A549 (cell line): ENCODE measurements at regions not wholly inside any gene's neighbourhood (a gene's known extent, or its start where the extent isn't known, plus 50 kb on each side); places are given as distances from the start of the nearest gene placed in this dataset.

ENCODE experiments used
- ATAC-seq, 2 experiments: fragments of 200-7000 bp in 1 of 2; fragments of >200 bp in 1 of 2; cut with Nextera tagmentation in 1 of 2; cut with Tn5 transposase in 1 of 2; 3 replicates each; pipeline versions ENCODE4 v1.8.0 to v1.9.1; 2018 to 2020; ENCODE audit warnings: mild to moderate bottlenecking in 1 of 2, moderate library complexity in 1 of 2
- CTCF ChIA-PET: fragments of 300-600 bp; sonication (Branson Sonifier 250); formaldehyde crosslinking; extraction: SDS; loops from one replicate; lab custom pipeline; 2021; ENCODE audit warnings: antibody characterized with exemption, inconsistent platforms; lab: Yijun Ruan, JAX
- POLR2A ChIA-PET: fragments of 350-600 bp; formaldehyde crosslinking; extraction: SDS; loops from one replicate; lab custom pipeline; 2021; ENCODE audit warnings: antibody characterized with exemption, inconsistent platforms; lab: Yijun Ruan, JAX
- DNase-seq, 2 experiments: peaks; one replicate each; pipeline versions ENCODE4 v3.0.0 to v3.0.0-alpha.2; 2011 to 2016; ENCODE audit warnings: low read depth in 1 of 2, low spot score in 1 of 2
- FAIRE-seq: peaks from 2 replicates; lab custom pipeline; 2011; peaks lifted over from hg19 to GRCh38; lab: Jason Lieb, UNC
- H3K27ac ChIP-seq, 2 experiments: fragments of >200 bp; sonication (Bioruptor Twin); formaldehyde crosslinking; 3 replicates each; pipeline ENCODE4 v1.5.1; 2016 to 2017
- H3K4me1 ChIP-seq: fragments of >200 bp; sonication (Bioruptor Twin); formaldehyde crosslinking; 3 replicates; pipeline ENCODE4 v1.6.1; 2016
- H3K4me2 ChIP-seq: fragments of >200 bp; sonication (Bioruptor Twin); formaldehyde crosslinking; 3 replicates; pipeline ENCODE4 v1.6.1; 2016
- H3K4me3 ChIP-seq: fragments of >200 bp; sonication (Bioruptor Twin); formaldehyde crosslinking; 3 replicates; pipeline ENCODE4 v1.5.1; 2016
- H3K9me3 ChIP-seq: fragments of >200 bp; sonication (Bioruptor Twin); formaldehyde crosslinking; 3 replicates; pipeline ENCODE4 v1.6.1; 2016
- CBX2 ChIP-seq: fragments of 200-600 bp; sonication (generic); IDR thresholded peaks from 2 replicates; pipeline ENCODE4 v1.6.1; 2016; ENCODE audit warnings: low read depth, mild to moderate bottlenecking, borderline replicate concordance
- CEBPB ChIP-seq, 2 experiments: fragments of >200 bp in 1 of 2; sonication (Bioruptor Twin) in 1 of 2; formaldehyde crosslinking in 1 of 2; IDR thresholded peaks; 2 replicates each; pipeline ENCODE4 v1.6.1; 2012 to 2016
- CHD2 ChIP-seq: fragments of 150-350 bp; IDR thresholded peaks from 2 replicates; pipeline ENCODE4 v1.6.1; 2014; ENCODE audit warnings: low read length; ENCODE audit not compliant: partially characterized antibody
- EHMT2 ChIP-seq: fragments of 200-600 bp; sonication (generic); IDR thresholded peaks from 2 replicates; pipeline ENCODE4 v1.6.1; 2016; ENCODE audit warnings: antibody characterized with exemption, low read depth, mild to moderate bottlenecking, moderate library complexity
- ESRRA ChIP-seq: fragments of 150-350 bp; IDR thresholded peaks from 2 replicates; pipeline ENCODE4 v1.6.1; 2014; ENCODE audit warnings: mild to moderate bottlenecking, low read length, borderline replicate concordance
- FOSL2 ChIP-seq, 2 experiments: fragments of 450-650 bp in 1 of 2; fragments of >200 bp in 1 of 2; sonication (Bioruptor Twin) in 1 of 2; formaldehyde crosslinking; IDR thresholded peaks; 2 replicates each; pipeline versions ENCODE4 v1.5.0 to v1.6.1; 2016 to 2020; ENCODE audit warnings: mild to moderate bottlenecking in 1 of 2, moderate library complexity in 1 of 2
- HDAC2 ChIP-seq: fragments of 200-600 bp; sonication (generic); IDR thresholded peaks from 2 replicates; pipeline ENCODE4 v1.6.1; 2016
- HEYL ChIP-seq: fragments of 250-450 bp; sonication (Bioruptor Pico); IDR thresholded peaks from 2 replicates; pipeline ENCODE4 v1.8.0; 2021; ENCODE audit warnings: mild to moderate bottlenecking, moderate library complexity
- HOXB13 ChIP-seq: fragments of 250-450 bp; sonication (Bioruptor Pico); IDR thresholded peaks from 2 replicates; pipeline ENCODE4 v1.5.0; 2020; ENCODE audit warnings: low read depth, mild to moderate bottlenecking, moderate library complexity
- JUN ChIP-seq, 2 experiments: fragments of >200 bp; sonication (Bioruptor Twin); formaldehyde crosslinking; IDR thresholded peaks; 2 replicates in 1 of 2; 3 replicates in 1 of 2; pipeline ENCODE4 v1.6.1; 2016 to 2017
- KDM5A ChIP-seq: fragments of 200-600 bp; sonication (generic); IDR thresholded peaks from 2 replicates; pipeline ENCODE4 v1.6.1; 2016; ENCODE audit warnings: antibody characterized with exemption, mild to moderate bottlenecking
- MAFK ChIP-seq: fragments of 450-650 bp; IDR thresholded peaks from 2 replicates; pipeline ENCODE4 v1.6.1; 2014; ENCODE audit not compliant: partially characterized antibody
- MAZ ChIP-seq: fragments of 150-350 bp; IDR thresholded peaks from 2 replicates; pipeline ENCODE4 v1.6.1; 2014; ENCODE audit warnings: antibody characterized with exemption, low read depth, low read length, borderline replicate concordance
- MYC ChIP-seq: IDR thresholded peaks from 2 replicates; pipeline ENCODE4 v1.6.1; 2012; ENCODE audit warnings: mild to moderate bottlenecking, inconsistent platforms, low read length, improper control_type of control experiment, borderline replicate concordance
- NFE2L2 ChIP-seq: fragments of 150-350 bp; conservative IDR thresholded peaks from 2 replicates; pipeline ENCODE4 v1.6.1; 2014; ENCODE audit warnings: low read length
- NR3C1 ChIP-seq: fragments of >200 bp; sonication (Bioruptor Twin); formaldehyde crosslinking; IDR thresholded peaks from 3 replicates; pipeline ENCODE4 v1.6.1; 2017
- POLR2A ChIP-seq: IDR thresholded peaks from 2 replicates; pipeline ENCODE4 v1.6.1; 2012; ENCODE audit warnings: mild to moderate bottlenecking, low read length
- POLR2AphosphoS2 ChIP-seq: conservative IDR thresholded peaks from 2 replicates; pipeline ENCODE4 v1.6.1; 2012; ENCODE audit warnings: low read length, improper control_type of control experiment, inconsistent platforms
- RCOR1 ChIP-seq: fragments of 150-350 bp; IDR thresholded peaks from 2 replicates; pipeline ENCODE4 v1.6.1; 2014; ENCODE audit warnings: antibody characterized with exemption, low read length, low read depth
- SMC3 ChIP-seq: fragments of >200 bp; sonication (Bioruptor Twin); formaldehyde crosslinking; IDR thresholded peaks from 3 replicates; pipeline ENCODE4 v1.6.1; 2018; ENCODE audit warnings: inconsistent platforms
- SREBF2 ChIP-seq: fragments of 450-650 bp; IDR thresholded peaks from 2 replicates; pipeline ENCODE4 v1.6.1; 2014; ENCODE audit warnings: mild to moderate bottlenecking, moderate library complexity
- TFCP2L1 ChIP-seq: fragments of 250-450 bp; sonication (Bioruptor Pico); IDR thresholded peaks from 2 replicates; pipeline ENCODE4 v1.5.0; 2021; ENCODE audit warnings: mild to moderate bottlenecking
- ZC3H11A ChIP-seq: fragments of 450-650 bp; IDR thresholded peaks from 2 replicates; pipeline ENCODE4 v1.6.1; 2014; ENCODE audit warnings: antibody characterized with exemption, mild to moderate bottlenecking
- ZFP36 ChIP-seq: fragments of 450-650 bp; IDR thresholded peaks from 2 replicates; pipeline ENCODE4 v1.6.1; 2014; ENCODE audit warnings: borderline replicate concordance; ENCODE audit not compliant: partially characterized antibody
- WGBS: methylation state at CpG from one replicate; pipeline ENCODE4 v1.1.6; 2017; ENCODE audit errors: missing lambda C conversion rate; 5-methylcytosine and 5-hydroxymethylcytosine counted together
- TF ChIP-seq, protein P1 (sequence below): fragments of >200 bp; sonication (Bioruptor Twin); formaldehyde crosslinking; IDR thresholded peaks from 3 replicates; pipeline ENCODE4 v1.5.1; 2016
- TF ChIP-seq, protein P2 (sequence below): fragments of 200-600 bp; sonication (generic); IDR thresholded peaks from 2 replicates; pipeline ENCODE4 v1.6.1; 2016; ENCODE audit warnings: antibody characterized with exemption, mild to moderate bottlenecking, moderate library complexity
- TF ChIP-seq, protein P3 (sequence below): IDR thresholded peaks from 2 replicates; pipeline ENCODE4 v1.6.1; 2012
- TF ChIP-seq, protein P4 (sequence below): fragments of >200 bp; sonication (Bioruptor Twin); formaldehyde crosslinking; IDR thresholded peaks from 2 replicates; pipeline ENCODE4 v1.6.1; 2016
- TF ChIP-seq, protein P5 (sequence below): fragments of 250-450 bp; sonication (Bioruptor Pico); IDR thresholded peaks from 2 replicates; pipeline ENCODE4 v1.5.0; 2021; ENCODE audit warnings: mild to moderate bottlenecking, moderate library complexity, borderline replicate concordance
- TF ChIP-seq, protein P6 (sequence below): IDR thresholded peaks from 2 replicates; pipeline ENCODE4 v1.6.1; 2012; ENCODE audit warnings: low read depth, borderline replicate concordance

DNA sequence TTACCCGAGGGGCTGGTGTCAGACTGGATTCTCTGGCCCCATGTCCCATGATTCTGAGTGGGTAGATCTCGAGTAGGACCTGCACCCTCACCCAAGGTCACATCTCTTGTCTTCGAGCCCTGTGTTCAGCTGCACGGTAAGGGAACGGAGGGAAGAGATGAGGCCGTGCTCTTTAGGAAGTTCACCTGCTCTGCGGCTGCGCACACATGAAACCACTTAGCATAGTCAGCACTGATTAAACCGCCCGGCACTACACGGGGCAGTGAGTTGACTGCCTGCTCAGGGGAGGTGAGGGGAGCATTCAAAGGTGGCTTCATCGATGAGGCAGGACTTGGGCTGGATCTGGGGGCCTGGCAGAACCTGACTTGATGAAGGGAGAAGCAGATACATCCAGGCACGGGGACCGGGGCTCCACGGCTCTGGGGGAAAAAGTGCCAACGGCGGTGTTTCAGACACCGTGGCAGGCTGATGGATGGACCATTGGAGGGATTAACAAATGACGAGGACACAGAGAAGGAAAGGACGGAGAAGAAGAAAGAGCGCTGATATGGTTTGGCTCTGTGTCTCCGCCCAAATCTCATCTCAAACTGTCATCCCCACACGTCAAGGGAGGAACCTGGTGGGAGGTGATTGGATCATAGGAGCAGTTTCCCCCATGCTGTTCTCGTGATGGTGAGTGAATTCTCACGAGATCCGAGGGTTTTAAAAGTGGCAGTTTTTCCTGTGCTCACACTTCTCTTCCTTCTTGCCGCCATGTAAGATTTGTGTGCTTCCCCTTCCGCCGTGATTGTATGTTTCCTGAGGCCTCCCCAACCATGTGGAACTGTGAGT is 248.6 kb downstream of the CYP26B1 start:
- Histone ChIP-seq H3K4me1 (no peaks in the 10 kb centered on the region), H3K9me3 (no peaks in the 10 kb centered on the region), H3K27ac (no peak overlapping the region), H3K4me3 (no peak overlapping the region), H3K4me2 (no peak overlapping the region)
- 63% methylated on average over 29 of the region's 29 CpGs for WGBS
- no peak for DNase-seq
- POLR2A ChIA-PET: no interaction called here
- no peak for ATAC-seq
- FAIRE-seq: no peak
- CTCF ChIA-PET: no interaction called here
- TF ChIP-seq SMC3: no peak
- TF ChIP-seq, protein P1, sequence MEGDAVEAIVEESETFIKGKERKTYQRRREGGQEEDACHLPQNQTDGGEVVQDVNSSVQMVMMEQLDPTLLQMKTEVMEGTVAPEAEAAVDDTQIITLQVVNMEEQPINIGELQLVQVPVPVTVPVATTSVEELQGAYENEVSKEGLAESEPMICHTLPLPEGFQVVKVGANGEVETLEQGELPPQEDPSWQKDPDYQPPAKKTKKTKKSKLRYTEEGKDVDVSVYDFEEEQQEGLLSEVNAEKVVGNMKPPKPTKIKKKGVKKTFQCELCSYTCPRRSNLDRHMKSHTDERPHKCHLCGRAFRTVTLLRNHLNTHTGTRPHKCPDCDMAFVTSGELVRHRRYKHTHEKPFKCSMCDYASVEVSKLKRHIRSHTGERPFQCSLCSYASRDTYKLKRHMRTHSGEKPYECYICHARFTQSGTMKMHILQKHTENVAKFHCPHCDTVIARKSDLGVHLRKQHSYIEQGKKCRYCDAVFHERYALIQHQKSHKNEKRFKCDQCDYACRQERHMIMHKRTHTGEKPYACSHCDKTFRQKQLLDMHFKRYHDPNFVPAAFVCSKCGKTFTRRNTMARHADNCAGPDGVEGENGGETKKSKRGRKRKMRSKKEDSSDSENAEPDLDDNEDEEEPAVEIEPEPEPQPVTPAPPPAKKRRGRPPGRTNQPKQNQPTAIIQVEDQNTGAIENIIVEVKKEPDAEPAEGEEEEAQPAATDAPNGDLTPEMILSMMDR: no peak
- TF ChIP-seq, protein P2, sequence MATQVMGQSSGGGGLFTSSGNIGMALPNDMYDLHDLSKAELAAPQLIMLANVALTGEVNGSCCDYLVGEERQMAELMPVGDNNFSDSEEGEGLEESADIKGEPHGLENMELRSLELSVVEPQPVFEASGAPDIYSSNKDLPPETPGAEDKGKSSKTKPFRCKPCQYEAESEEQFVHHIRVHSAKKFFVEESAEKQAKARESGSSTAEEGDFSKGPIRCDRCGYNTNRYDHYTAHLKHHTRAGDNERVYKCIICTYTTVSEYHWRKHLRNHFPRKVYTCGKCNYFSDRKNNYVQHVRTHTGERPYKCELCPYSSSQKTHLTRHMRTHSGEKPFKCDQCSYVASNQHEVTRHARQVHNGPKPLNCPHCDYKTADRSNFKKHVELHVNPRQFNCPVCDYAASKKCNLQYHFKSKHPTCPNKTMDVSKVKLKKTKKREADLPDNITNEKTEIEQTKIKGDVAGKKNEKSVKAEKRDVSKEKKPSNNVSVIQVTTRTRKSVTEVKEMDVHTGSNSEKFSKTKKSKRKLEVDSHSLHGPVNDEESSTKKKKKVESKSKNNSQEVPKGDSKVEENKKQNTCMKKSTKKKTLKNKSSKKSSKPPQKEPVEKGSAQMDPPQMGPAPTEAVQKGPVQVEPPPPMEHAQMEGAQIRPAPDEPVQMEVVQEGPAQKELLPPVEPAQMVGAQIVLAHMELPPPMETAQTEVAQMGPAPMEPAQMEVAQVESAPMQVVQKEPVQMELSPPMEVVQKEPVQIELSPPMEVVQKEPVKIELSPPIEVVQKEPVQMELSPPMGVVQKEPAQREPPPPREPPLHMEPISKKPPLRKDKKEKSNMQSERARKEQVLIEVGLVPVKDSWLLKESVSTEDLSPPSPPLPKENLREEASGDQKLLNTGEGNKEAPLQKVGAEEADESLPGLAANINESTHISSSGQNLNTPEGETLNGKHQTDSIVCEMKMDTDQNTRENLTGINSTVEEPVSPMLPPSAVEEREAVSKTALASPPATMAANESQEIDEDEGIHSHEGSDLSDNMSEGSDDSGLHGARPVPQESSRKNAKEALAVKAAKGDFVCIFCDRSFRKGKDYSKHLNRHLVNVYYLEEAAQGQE: no peak
- no peak for TF ChIP-seq FOSL2 (IDR thresholded peaks at IDR 0.05)
- TF ChIP-seq FOSL2 (CRISPR knock-in tag; IDR thresholded peaks at IDR 0.05): no peak
- TF ChIP-seq POLR2A: no peak
- TF ChIP-seq, protein P3, sequence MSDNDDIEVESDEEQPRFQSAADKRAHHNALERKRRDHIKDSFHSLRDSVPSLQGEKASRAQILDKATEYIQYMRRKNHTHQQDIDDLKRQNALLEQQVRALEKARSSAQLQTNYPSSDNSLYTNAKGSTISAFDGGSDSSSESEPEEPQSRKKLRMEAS: no peak
- TF ChIP-seq TFCP2L1: no peak
- no peak for TF ChIP-seq JUN (IDR thresholded peaks at IDR 0.05)
- no peak for TF ChIP-seq NR3C1
- no peak for TF ChIP-seq KDM5A
- no peak for TF ChIP-seq MAFK
- TF ChIP-seq, protein P4, sequence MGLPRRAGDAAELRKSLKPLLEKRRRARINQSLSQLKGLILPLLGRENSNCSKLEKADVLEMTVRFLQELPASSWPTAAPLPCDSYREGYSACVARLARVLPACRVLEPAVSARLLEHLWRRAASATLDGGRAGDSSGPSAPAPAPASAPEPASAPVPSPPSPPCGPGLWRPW: no peak
- TF ChIP-seq RCOR1: no peak
- TF ChIP-seq CBX2: no peak
- no peak for TF ChIP-seq SREBF2
- no peak for TF ChIP-seq HDAC2
- no peak for TF ChIP-seq MYC

DNA sequence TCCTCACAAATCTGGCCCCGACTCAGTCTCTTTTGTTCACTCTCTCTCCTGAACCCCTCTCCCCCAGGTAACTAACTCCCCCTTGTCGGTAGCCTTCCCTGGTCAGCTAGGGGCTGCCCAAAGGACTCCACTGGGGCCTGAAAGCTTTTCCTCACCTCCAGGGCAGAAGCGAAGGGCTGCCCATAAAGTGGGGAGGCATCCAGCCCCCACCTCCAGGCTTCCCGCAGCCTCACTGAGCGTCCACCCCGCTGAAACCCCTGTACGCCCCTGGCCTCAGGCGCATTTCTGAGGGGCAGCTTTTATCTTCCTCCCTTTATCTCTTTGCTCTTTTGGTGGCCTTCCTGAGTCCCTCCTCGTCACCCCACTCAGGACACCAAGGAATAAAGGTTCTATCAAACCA is 249.3 kb downstream of the CYP26B1 start:
- H3K4me1 ChIP-seq: no peaks in the 10 kb centered on the region
- no peaks in the 10 kb centered on the region for H3K9me3 ChIP-seq
- 72% methylated on average over 9 of the region's 9 CpGs for WGBS
- TF ChIP-seq NFE2L2: no peak
- TF ChIP-seq POLR2A: no peak
- TF ChIP-seq HOXB13: no peak
- TF ChIP-seq, protein P5, sequence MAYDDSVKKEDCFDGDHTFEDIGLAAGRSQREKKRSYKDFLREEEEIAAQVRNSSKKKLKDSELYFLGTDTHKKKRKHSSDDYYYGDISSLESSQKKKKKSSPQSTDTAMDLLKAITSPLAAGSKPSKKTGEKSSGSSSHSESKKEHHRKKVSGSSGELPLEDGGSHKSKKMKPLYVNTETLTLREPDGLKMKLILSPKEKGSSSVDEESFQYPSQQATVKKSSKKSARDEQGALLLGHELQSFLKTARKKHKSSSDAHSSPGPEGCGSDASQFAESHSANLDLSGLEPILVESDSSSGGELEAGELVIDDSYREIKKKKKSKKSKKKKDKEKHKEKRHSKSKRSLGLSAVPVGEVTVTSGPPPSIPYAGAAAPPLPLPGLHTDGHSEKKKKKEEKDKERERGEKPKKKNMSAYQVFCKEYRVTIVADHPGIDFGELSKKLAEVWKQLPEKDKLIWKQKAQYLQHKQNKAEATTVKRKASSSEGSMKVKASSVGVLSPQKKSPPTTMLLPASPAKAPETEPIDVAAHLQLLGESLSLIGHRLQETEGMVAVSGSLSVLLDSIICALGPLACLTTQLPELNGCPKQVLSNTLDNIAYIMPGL (CRISPR knock-in tag): no peak
- TF ChIP-seq, protein P6, sequence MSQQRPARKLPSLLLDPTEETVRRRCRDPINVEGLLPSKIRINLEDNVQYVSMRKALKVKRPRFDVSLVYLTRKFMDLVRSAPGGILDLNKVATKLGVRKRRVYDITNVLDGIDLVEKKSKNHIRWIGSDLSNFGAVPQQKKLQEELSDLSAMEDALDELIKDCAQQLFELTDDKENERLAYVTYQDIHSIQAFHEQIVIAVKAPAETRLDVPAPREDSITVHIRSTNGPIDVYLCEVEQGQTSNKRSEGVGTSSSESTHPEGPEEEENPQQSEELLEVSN: no peak
- TF ChIP-seq ESRRA: no peak
- TF ChIP-seq MAZ: no peak
- no peak for TF ChIP-seq CHD2
- no peak for TF ChIP-seq ZFP36
- TF ChIP-seq, protein P3: no peak
- no peak for TF ChIP-seq SMC3
- TF ChIP-seq ZC3H11A: no peak
- no peak for TF ChIP-seq POLR2AphosphoS2
- TF ChIP-seq KDM5A: no peak
- TF ChIP-seq CEBPB (IDR thresholded peaks at IDR 0.05): no peak
- TF ChIP-seq HEYL (CRISPR knock-in tag): no peak
- no peak for TF ChIP-seq EHMT2
- TF ChIP-seq HDAC2: no peak
- H3K27ac ChIP-seq: no peak overlapping the region
- no peak for FAIRE-seq
- DNase-seq: no peak
- no peak overlapping the region for H3K4me2 ChIP-seq
- ChIA-PET CTCF (interaction anchor here (0.8 kb wide), 1 partner anchor 252 kb away, joined by 3 read pairs; no protein-coding TSS in a partner anchor), POLR2A (no interaction called here)
- H3K4me3 ChIP-seq: no peak overlapping the region
- no peak for ATAC-seq
